ENCODE measurements at regions not wholly inside any gene's neighbourhood (a gene's known extent, or its start where the extent isn't known, plus 50 kb on each side); places are given as distances from the start of the nearest gene placed in this dataset.
A peak's percentile ranks its signal among the peaks of the same experiment; 100 is the strongest.

DNA sequence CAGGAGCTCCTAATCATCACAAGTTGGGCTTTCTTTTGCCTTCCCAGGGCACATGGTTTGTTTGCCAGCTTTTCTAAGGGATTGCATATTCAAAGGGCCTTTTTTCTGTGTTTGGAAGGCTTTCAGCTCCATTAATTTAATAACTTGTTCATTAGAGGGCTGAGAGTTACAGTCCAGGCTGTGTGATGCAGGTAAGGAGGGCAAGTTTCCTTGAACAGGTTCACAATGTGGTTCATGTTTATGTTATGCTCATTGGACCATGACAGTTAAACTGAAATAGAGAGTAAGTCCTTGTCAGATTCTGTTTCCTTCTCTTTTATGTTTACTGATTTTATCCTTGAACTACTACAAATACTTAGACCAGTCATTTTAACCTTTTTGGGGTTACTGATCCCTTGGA, 174.4 kb downstream of the MARCHF11 start:
- TF ChIP-seq, protein P1, sequence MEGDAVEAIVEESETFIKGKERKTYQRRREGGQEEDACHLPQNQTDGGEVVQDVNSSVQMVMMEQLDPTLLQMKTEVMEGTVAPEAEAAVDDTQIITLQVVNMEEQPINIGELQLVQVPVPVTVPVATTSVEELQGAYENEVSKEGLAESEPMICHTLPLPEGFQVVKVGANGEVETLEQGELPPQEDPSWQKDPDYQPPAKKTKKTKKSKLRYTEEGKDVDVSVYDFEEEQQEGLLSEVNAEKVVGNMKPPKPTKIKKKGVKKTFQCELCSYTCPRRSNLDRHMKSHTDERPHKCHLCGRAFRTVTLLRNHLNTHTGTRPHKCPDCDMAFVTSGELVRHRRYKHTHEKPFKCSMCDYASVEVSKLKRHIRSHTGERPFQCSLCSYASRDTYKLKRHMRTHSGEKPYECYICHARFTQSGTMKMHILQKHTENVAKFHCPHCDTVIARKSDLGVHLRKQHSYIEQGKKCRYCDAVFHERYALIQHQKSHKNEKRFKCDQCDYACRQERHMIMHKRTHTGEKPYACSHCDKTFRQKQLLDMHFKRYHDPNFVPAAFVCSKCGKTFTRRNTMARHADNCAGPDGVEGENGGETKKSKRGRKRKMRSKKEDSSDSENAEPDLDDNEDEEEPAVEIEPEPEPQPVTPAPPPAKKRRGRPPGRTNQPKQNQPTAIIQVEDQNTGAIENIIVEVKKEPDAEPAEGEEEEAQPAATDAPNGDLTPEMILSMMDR (IDR thresholded peaks at IDR 0.05): no peak
- TF ChIP-seq EZH2phosphoT487 (IDR thresholded peaks at IDR 0.05): no peak
- TF ChIP-seq EZH2 (IDR thresholded peaks at IDR 0.05): no peak
- DNase-seq (ENCODE audit: low spot score): no peak
- H3K4me3 ChIP-seq: no peak overlapping the region
- no peak overlapping the region for H3K27ac ChIP-seq
- no peak overlapping the region for H3K9ac ChIP-seq
- no peak overlapping the region for H2AFZ ChIP-seq (replicated peaks)
- no peaks in the 10 kb centered on the region for H3K4me1 ChIP-seq
- peaks cover 2% of the 10 kb centered on the region for H3K9me3 Mint-ChIP-seq
- no peaks in the 10 kb centered on the region for H3K36me3 Mint-ChIP-seq
- no peak overlapping the region for H3K4me3 Mint-ChIP-seq
- no peaks in the 10 kb centered on the region for H3K27me3 ChIP-seq
- H3F3A ChIP-seq (ENCODE audit: low read depth): no peaks in the 10 kb centered on the region
- no peaks in the 10 kb centered on the region for H3K36me3 ChIP-seq
- H3K27ac Mint-ChIP-seq: no peak overlapping the region
- no peaks in the 10 kb centered on the region for H4K20me1 ChIP-seq (ENCODE audit: low read depth)
- H3K9me3 ChIP-seq (ENCODE audit: low read depth): no peaks in the 10 kb centered on the region
- H3K4me1 Mint-ChIP-seq: no peaks in the 10 kb centered on the region
- H3K27me3 Mint-ChIP-seq (ENCODE audit: insufficient read depth, low read depth): no peaks in the 10 kb centered on the region
- no peak overlapping the region for H3K4me2 ChIP-seq
- H3K79me2 ChIP-seq (ENCODE audit: low read depth): no peaks in the 10 kb centered on the region

DNA sequence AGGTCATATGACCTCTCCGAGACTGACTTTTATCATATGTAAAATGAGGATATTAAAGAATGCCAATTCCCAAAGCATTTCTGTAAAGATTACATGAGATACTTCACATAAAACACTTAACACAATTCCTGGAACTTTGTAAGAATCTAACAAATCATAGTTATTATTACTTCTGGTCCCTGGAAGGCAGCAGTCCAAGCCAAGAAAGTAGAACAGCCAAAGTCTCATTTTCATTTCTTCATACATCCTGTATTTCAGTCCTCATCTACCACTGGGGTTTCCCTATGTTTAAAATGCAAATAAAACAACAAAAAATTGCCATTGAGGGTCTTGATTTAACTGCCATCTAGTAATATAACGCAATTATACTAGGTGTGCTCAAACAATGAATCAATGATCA, 179.5 kb downstream of the MARCHF11 start:
- DNase-seq (ENCODE audit: low spot score): no peak
- no peaks in the 10 kb centered on the region for H3K36me3 ChIP-seq
- H3K79me2 ChIP-seq (ENCODE audit: low read depth): no peaks in the 10 kb centered on the region
- no peaks in the 10 kb centered on the region for H3F3A ChIP-seq (ENCODE audit: low read depth)
- no peaks in the 10 kb centered on the region for H3K36me3 Mint-ChIP-seq
- H3K9ac ChIP-seq: no peak overlapping the region
- H3K4me1 Mint-ChIP-seq: no peaks in the 10 kb centered on the region
- no peaks in the 10 kb centered on the region for H4K20me1 ChIP-seq (ENCODE audit: low read depth)
- H3K27ac ChIP-seq: no peak overlapping the region
- no peaks in the 10 kb centered on the region for H3K27me3 Mint-ChIP-seq (ENCODE audit: insufficient read depth, low read depth)
- H3K4me2 ChIP-seq: no peak overlapping the region
- H3K27me3 ChIP-seq: no peaks in the 10 kb centered on the region
- H3K4me3 ChIP-seq: no peak overlapping the region
- no peak overlapping the region for H3K27ac Mint-ChIP-seq
- no peak overlapping the region for H2AFZ ChIP-seq (replicated peaks)
- no peaks in the 10 kb centered on the region for H3K9me3 ChIP-seq (ENCODE audit: low read depth)
- H3K4me1 ChIP-seq: no peaks in the 10 kb centered on the region
- TF ChIP-seq, protein P1 (IDR thresholded peaks at IDR 0.05): no peak
- TF ChIP-seq EZH2phosphoT487 (IDR thresholded peaks at IDR 0.05) (no peak), EZH2 (IDR thresholded peaks at IDR 0.05) (no peak)
- no peaks in the 10 kb centered on the region for H3K9me3 Mint-ChIP-seq
- no peak overlapping the region for H3K4me3 Mint-ChIP-seq

DNA sequence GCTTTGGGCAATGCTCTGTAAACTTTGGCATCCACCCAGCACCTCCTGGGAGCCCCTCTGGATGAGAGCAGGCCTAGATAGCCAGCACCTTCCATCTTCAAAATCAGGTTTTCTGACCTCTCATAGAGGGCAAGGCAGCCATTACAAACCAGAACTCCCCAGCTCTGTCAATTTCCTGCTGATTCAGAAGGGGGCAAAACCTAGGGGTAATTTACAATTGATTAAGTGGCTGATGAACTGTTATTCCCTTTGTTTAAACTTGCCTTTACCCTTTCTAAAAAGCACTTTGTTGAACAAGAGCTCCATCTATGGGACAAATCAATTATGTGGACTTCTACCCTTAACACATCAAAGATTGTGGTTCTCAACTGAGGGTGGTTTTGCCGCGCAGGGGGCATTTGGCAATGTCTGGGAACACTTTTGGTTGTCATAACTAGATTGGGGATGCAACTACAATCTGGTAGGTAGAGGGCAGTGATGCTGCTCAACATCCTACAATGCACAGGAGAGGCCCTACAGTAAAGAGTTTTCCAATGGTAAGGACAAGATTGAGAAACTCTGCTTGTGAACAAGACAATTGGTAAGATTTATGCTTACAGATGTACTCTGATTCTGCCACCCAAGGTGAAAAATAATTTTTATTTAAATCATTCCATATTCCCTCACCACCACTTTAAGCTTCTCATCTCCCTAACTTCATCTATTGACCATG, 184.1 kb downstream of the MARCHF11 start:
- Histone ChIP-seq H3F3A (ENCODE audit: low read depth) (no peaks in the 10 kb centered on the region), H4K20me1 (ENCODE audit: low read depth) (no peaks in the 10 kb centered on the region), H2AFZ (replicated peaks) (peak overlapping the region; percentile 9), H3K36me3 (no peaks in the 10 kb centered on the region), H3K9me3 (ENCODE audit: low read depth) (peaks cover under 1% of the 10 kb centered on the region), H3K9ac (no peak overlapping the region), H3K4me3 (no peak overlapping the region), H3K27ac (no peak overlapping the region), H3K79me2 (ENCODE audit: low read depth) (no peaks in the 10 kb centered on the region), H3K4me1 (no peaks in the 10 kb centered on the region), H3K4me2 (no peak overlapping the region), H3K27me3 (no peaks in the 10 kb centered on the region)
- H3K9me3 Mint-ChIP-seq: peaks cover 16% of the 10 kb centered on the region
- H3K36me3 Mint-ChIP-seq: no peaks in the 10 kb centered on the region
- peak; percentile 57 for DNase-seq (ENCODE audit: low spot score)
- H3K4me3 Mint-ChIP-seq: no peak overlapping the region
- TF ChIP-seq, protein P1 (IDR thresholded peaks at IDR 0.05): peak; percentile 69
- TF ChIP-seq EZH2phosphoT487 (IDR thresholded peaks at IDR 0.05): no peak
- TF ChIP-seq EZH2 (IDR thresholded peaks at IDR 0.05): no peak
- H3K4me1 Mint-ChIP-seq: no peaks in the 10 kb centered on the region
- H3K27me3 Mint-ChIP-seq (ENCODE audit: insufficient read depth, low read depth): no peaks in the 10 kb centered on the region
- H3K27ac Mint-ChIP-seq: no peak overlapping the region
